ENCODE measurements at regions not wholly inside any gene's neighbourhood (a gene's known extent, or its start where the extent isn't known, plus 50 kb on each side); places are given as distances from the start of the nearest gene placed in this dataset.

DNA sequence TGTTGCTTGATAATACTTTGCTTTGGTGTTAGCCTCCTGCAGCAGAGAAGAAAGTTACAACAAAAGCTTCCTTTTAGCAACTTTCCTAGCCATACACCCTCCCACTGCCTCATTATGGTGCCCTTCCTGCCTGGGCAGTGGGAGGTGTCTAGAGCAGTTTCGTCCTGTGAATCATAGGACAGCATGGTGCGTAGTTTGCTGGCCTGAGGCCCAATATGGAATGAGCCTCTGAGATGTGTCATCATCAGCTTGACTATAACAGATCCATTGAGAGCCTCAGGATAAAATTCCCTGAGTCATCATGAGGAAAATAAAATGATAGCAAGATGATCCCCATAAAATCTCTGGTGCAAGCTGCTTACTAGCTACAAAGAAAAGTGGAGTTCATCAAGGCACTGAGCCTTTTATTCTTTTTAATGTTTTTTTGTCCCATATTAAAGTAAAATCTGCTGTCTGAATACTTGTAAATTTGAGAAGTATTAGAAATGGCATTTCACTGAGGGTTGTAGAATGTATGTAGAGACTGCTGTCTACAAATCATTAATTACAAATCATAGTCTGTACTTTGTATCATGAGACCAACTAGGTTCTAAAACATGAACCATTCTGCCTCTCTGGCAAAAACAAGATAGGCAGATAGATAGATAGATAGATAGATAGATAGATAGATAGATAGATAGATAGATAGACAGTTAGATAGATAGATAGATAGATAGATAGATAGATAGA lies 303.0 kb upstream of the PDE4D start:
- DNase-seq (ENCODE audit: low read depth), result peak; percentile 92
- H3K36me3 ChIP-seq (ENCODE audit: control insufficient read depth, insufficient read depth, low read length), result no peaks in the 10 kb centered on the region
- no peaks in the 10 kb centered on the region for H3K27me3 ChIP-seq (ENCODE audit: control insufficient read depth, insufficient read depth, low read length)
- H3K4me3 ChIP-seq (ENCODE audit: low read depth, low read length), result no peak overlapping the region
- TF ChIP-seq, protein P1, sequence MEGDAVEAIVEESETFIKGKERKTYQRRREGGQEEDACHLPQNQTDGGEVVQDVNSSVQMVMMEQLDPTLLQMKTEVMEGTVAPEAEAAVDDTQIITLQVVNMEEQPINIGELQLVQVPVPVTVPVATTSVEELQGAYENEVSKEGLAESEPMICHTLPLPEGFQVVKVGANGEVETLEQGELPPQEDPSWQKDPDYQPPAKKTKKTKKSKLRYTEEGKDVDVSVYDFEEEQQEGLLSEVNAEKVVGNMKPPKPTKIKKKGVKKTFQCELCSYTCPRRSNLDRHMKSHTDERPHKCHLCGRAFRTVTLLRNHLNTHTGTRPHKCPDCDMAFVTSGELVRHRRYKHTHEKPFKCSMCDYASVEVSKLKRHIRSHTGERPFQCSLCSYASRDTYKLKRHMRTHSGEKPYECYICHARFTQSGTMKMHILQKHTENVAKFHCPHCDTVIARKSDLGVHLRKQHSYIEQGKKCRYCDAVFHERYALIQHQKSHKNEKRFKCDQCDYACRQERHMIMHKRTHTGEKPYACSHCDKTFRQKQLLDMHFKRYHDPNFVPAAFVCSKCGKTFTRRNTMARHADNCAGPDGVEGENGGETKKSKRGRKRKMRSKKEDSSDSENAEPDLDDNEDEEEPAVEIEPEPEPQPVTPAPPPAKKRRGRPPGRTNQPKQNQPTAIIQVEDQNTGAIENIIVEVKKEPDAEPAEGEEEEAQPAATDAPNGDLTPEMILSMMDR (IDR thresholded peaks at IDR 0.05; ENCODE audit: insufficient read depth, low read length, poor library complexity, severe bottlenecking), result no peak

DNA sequence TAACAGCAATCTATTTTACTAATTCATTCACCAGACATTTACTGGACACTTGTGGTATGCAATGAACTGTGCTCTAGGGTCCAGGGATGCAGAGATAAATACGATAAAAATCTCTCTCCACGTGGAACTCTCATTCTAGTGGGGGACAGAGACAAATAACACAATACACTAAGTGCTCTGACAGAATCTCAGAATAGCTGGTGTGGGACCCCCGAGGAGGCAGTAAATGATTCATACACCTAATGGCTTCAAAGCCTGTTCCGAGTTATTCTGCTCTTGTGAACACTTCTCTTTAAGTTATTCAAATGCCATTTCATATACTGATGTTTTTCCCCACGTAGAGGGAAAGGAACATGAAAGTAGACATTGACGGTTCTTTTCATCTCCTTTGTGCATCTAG lies 302.0 kb upstream of the PDE4D start:
- no peaks in the 10 kb centered on the region for H3K36me3 ChIP-seq (ENCODE audit: control insufficient read depth, insufficient read depth, low read length)
- no peak overlapping the region for H3K4me3 ChIP-seq (ENCODE audit: low read depth, low read length)
- TF ChIP-seq, protein P1 (IDR thresholded peaks at IDR 0.05; ENCODE audit: insufficient read depth, low read length, poor library complexity, severe bottlenecking), result no peak
- no peak for DNase-seq (ENCODE audit: low read depth)
- H3K27me3 ChIP-seq (ENCODE audit: control insufficient read depth, insufficient read depth, low read length), result no peaks in the 10 kb centered on the region

DNA sequence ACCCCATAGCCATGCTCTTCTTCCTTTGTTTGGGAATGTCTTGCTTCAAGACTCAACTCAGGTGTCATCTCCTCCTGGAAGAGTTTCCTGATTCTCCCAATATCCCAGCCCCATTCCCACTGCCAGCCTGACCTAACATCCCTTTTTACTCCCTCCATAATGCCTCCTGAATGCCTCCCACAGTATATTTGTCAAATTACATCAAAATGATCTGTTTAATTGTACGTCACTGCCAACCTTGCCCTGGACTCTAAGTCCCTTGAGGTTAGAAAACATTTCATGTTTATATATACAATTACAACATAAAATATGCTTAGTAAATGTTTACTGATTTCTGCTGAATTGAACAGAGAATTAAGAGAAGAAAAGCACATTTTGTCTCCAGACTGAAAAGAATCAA lies 301.6 kb upstream of the PDE4D start:
- H3K4me3 ChIP-seq (ENCODE audit: low read depth, low read length), result no peak overlapping the region
- no peak for DNase-seq (ENCODE audit: low read depth)
- no peaks in the 10 kb centered on the region for H3K36me3 ChIP-seq (ENCODE audit: control insufficient read depth, insufficient read depth, low read length)
- H3K27me3 ChIP-seq (ENCODE audit: control insufficient read depth, insufficient read depth, low read length), result no peaks in the 10 kb centered on the region
- TF ChIP-seq, protein P1 (IDR thresholded peaks at IDR 0.05; ENCODE audit: insufficient read depth, low read length, poor library complexity, severe bottlenecking), result no peak

DNA sequence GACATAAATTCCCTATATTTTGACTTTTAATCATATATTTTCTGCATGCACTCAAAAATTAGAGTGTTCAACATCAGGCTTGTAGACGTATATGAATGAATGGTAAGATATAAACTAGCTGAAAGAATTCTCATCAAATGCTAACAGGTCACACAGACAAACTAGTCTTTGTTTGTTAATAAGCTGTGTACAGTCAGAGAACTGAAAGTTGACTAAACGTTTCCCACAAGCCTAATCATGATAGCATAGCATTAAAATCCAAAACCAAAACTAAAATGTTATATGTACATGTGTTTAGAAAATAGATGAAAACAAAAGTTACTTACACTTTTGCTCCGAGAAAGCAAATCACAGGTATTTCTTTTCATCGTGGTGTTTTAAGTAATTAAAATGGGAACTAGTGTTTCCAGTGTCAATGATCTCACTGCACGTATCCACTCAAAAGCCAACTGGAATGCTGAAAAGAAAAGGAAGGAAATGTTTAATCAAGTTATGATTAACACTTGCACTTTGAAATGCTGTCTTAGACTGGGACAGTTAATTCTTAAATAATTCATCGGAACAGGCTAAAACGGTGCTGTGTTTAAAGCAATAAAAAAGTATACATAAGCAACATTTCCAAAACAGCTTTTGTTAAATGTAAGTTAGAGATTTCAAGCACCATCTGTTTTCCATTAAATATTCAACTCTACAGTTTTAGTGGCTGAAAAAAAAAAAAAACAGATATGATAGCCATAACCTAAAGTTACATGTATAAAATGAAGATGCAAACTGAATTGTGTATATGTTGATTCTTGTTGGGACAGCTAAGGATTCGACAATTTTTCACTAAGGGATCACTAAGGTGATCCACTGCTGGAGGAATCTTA lies 291.9 kb upstream of the PDE4D start:
- no peak for DNase-seq (ENCODE audit: low read depth)
- Histone ChIP-seq H3K4me3 (ENCODE audit: low read depth, low read length) (no peak overlapping the region), H3K36me3 (ENCODE audit: control insufficient read depth, insufficient read depth, low read length) (no peaks in the 10 kb centered on the region), H3K27me3 (ENCODE audit: control insufficient read depth, insufficient read depth, low read length) (no peaks in the 10 kb centered on the region)
- TF ChIP-seq, protein P1 (IDR thresholded peaks at IDR 0.05; ENCODE audit: insufficient read depth, low read length, poor library complexity, severe bottlenecking), result no peak

DNA sequence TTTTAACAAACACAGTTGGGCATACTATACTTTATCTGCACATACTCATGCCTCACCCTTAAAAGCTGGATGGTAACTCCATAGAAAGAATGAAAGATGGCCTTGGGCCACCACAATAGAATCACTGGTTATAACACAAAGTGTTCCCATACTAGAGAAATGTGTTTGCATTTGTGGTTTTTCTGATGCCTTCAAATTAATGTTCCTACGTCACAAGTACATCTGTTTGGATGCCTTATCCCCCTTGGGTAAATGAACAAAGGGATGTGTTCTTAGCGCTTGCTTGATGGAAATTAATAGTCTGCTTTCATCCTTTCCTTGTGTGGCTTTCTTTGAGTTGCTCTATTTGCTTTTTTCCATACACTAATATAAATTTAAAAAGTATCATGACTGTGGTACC lies 291.1 kb upstream of the PDE4D start:
- Histone ChIP-seq H3K36me3 (ENCODE audit: control insufficient read depth, insufficient read depth, low read length) (no peaks in the 10 kb centered on the region), H3K4me3 (ENCODE audit: low read depth, low read length) (no peak overlapping the region), H3K27me3 (ENCODE audit: control insufficient read depth, insufficient read depth, low read length) (no peaks in the 10 kb centered on the region)
- DNase-seq (ENCODE audit: low read depth), result no peak
- TF ChIP-seq, protein P1 (IDR thresholded peaks at IDR 0.05; ENCODE audit: insufficient read depth, low read length, poor library complexity, severe bottlenecking), result no peak

Measured in kidney epithelial cell (primary cell).